Choroid plexus epithelial cell (primary cell): ENCODE measurements at regions not wholly inside any gene's neighbourhood (a gene's known extent, or its start where the extent isn't known, plus 50 kb on each side); places are given as distances from the start of the nearest gene placed in this dataset.
A peak's percentile ranks its signal among the peaks of the same experiment; 100 is the strongest.
"Not testable (repeated sequence)": the region's sequence is repeated elsewhere in the genome, so short reads cannot be mapped to it uniquely, and the experiment has no call there.

Experiments
- DNase-seq: peaks from one replicate; pipeline ENCODE4 v3.0.0-alpha.2; 2010; ENCODE audit warnings: low read depth
- H3K4me3 ChIP-seq: 2 replicates; pipeline ENCODE4 v1.5.1; 2011; ENCODE audit warnings: low read depth, mild to moderate bottlenecking, control low read depth, low read length, moderate library complexity
- CTCF ChIP-seq: conservative IDR thresholded peaks from 2 replicates; pipeline ENCODE4 v1.5.1; 2011; ENCODE audit warnings: low read depth, mild to moderate bottlenecking, control low read depth, inconsistent platforms, low read length, moderate library complexity

GRCh38 chr6:67131827-67132226 is 1424.8 kb upstream of the EYS start:
- TF ChIP-seq CTCF: no peak
- H3K4me3 ChIP-seq: no peak overlapping the region
- DNase-seq: peak; percentile 15

GRCh38 chr6:67129780-67130179 is 1422.8 kb upstream of the EYS start:
- TF ChIP-seq CTCF: no peak
- no peak for DNase-seq
- no peak overlapping the region for H3K4me3 ChIP-seq

GRCh38 chr6:67127041-67127440 is 1420.0 kb upstream of the EYS start:
- no peak for TF ChIP-seq CTCF
- no peak overlapping the region for H3K4me3 ChIP-seq
- DNase-seq: peak; percentile 38

GRCh38 chr6:67121115-67121514 is 1414.1 kb upstream of the EYS start:
- TF ChIP-seq CTCF: no peak
- DNase-seq: no peak
- no peak overlapping the region for H3K4me3 ChIP-seq

GRCh38 chr6:67112120-67112519 is 1405.1 kb upstream of the EYS start:
- no peak overlapping the region for H3K4me3 ChIP-seq
- TF ChIP-seq CTCF: peak; percentile 17
- DNase-seq: peak; percentile 17

- DNase-seq: no peak
- no peak for TF ChIP-seq CTCF
- H3K4me3 ChIP-seq: no peak overlapping the region
Measured at GRCh38 chr6:67102743-67103142, 1395.7 kb upstream of the EYS start.

- not testable (repeated sequence) for H3K4me3 ChIP-seq, DNase-seq
Measured at GRCh38 chr6:67095618-67096226, 1388.7 kb upstream of the EYS start.
